H1 (cell line): ENCODE measurements at regions not wholly inside any gene's neighbourhood (a gene's known extent, or its start where the extent isn't known, plus 50 kb on each side); places are given as distances from the start of the nearest gene placed in this dataset.

Experiments used
- CTCF ChIA-PET: fragments of 300-600 bp; sonication (Branson Sonifier 250); formaldehyde crosslinking; loops from one replicate; lab custom pipeline; 2021; ENCODE audit not compliant: partially characterized antibody; lab: Charles Lee
- POLR2A ChIA-PET: fragments of 300-600 bp; sonication (Branson Sonifier 250); formaldehyde crosslinking; loops from one replicate; lab custom pipeline; 2021; ENCODE audit warnings: inconsistent platforms; ENCODE audit not compliant: partially characterized antibody; lab: Charles Lee
- DNase-seq, 2 experiments: peaks; one replicate each; pipeline versions ENCODE4 v3.0.0 to v3.0.0-alpha.2; 2010 to 2022; ENCODE audit warnings: low spot score in 2 of 2, low read depth in 1 of 2, mixed read lengths in 1 of 2
- FAIRE-seq: peaks from 2 replicates; lab custom pipeline; 2011; peaks lifted over from hg19 to GRCh38; lab: Jason Lieb, UNC
- H2AFZ ChIP-seq: 2 replicates; pipeline ENCODE4 v1.8.1; 2012; ENCODE audit warnings: low read length, inconsistent platforms
- H2AK5ac ChIP-seq: 2 replicates; pipeline ENCODE4 v1.6.1; 2013; ENCODE audit warnings: low read depth, low read length
- H2BK120ac ChIP-seq: replicated peaks from 2 replicates; pipeline ENCODE3; 2013; ENCODE audit warnings: low read depth, low read length, inconsistent platforms
- H2BK12ac ChIP-seq: 2 replicates; pipeline ENCODE4 v1.6.1; 2013; ENCODE audit warnings: low read depth, low read length
- H2BK15ac ChIP-seq: 2 replicates; pipeline ENCODE4 v1.6.1; 2013; ENCODE audit warnings: low read length
- H2BK20ac ChIP-seq: 2 replicates; pipeline ENCODE4 v1.6.1; 2013; ENCODE audit warnings: low read length
- H2BK5ac ChIP-seq: 2 replicates; pipeline ENCODE4 v1.6.1; 2013; ENCODE audit warnings: low read depth, low read length
- H3K14ac ChIP-seq: 2 replicates; pipeline ENCODE4 v1.6.1; 2013; ENCODE audit warnings: inconsistent platforms; ENCODE audit not compliant: insufficient read length
- H3K18ac ChIP-seq: 2 replicates; pipeline ENCODE4 v1.6.1; 2013; ENCODE audit warnings: low read length; ENCODE audit errors: extremely low read depth
- H3K23ac ChIP-seq: 2 replicates; pipeline ENCODE4 v1.6.1; 2013; ENCODE audit warnings: inconsistent platforms; ENCODE audit not compliant: insufficient read length
- H3K23me2 ChIP-seq: 2 replicates; pipeline ENCODE4 v1.6.1; 2013; ENCODE audit warnings: low read depth, low read length
- H3K27ac ChIP-seq: 2 replicates; pipeline ENCODE4 v1.6.1; 2011; ENCODE audit warnings: low read depth, low read length, inconsistent platforms
- H3K27me3 ChIP-seq, 4 experiments: replicated peaks in 1 of 4; 1 replicate in 1 of 4; 2 replicates in 3 of 4; pipeline versions ENCODE4 v1.6.1 to v1.8.1; 2011 to 2013; ENCODE audit warnings: low read length in 3 of 4, mild to moderate bottlenecking in 3 of 4, inconsistent platforms in 2 of 4, mixed read lengths in 2 of 4, moderate library complexity in 1 of 4; ENCODE audit not compliant: control insufficient read depth in 3 of 4, insufficient read depth in 3 of 4; ENCODE audit errors: extremely low read depth in 1 of 4
- H3K36me3 ChIP-seq, 4 experiments: 2 replicates each; pipeline versions ENCODE4 v1.6.1 to v1.8.1; 2011 to 2013; ENCODE audit warnings: mild to moderate bottlenecking in 4 of 4, low read length in 3 of 4, moderate library complexity in 2 of 4, control low read depth in 1 of 4, inconsistent platforms in 1 of 4; ENCODE audit not compliant: insufficient read depth in 4 of 4, control insufficient read depth in 2 of 4
- H3K4ac ChIP-seq: replicated peaks from 2 replicates; pipeline ENCODE3; 2013; ENCODE audit warnings: low read length, low read depth, mixed read lengths, inconsistent platforms; ENCODE audit not compliant: insufficient read length
- H3K4me1 ChIP-seq, 4 experiments: replicated peaks in 1 of 4; 1 replicate in 1 of 4; 2 replicates in 3 of 4; pipeline versions ENCODE4 v1.6.1 to v1.8.1; 2011 to 2013; ENCODE audit warnings: low read length in 3 of 4, inconsistent platforms in 2 of 4, mixed read lengths in 1 of 4; ENCODE audit not compliant: insufficient read depth in 4 of 4, control insufficient read depth in 3 of 4
- H3K4me2 ChIP-seq, 2 experiments: 2 replicates each; pipeline versions ENCODE4 v1.6.1 to v1.8.1; 2011 to 2013; ENCODE audit warnings: low read depth in 2 of 2, low read length in 2 of 2, control low read depth in 1 of 2, inconsistent platforms in 1 of 2, mild to moderate bottlenecking in 1 of 2; ENCODE audit not compliant: insufficient read depth in 1 of 2
- H3K4me3 ChIP-seq, 4 experiments: fragments of 200-600, 300-600 bp in 1 of 4; sonication (generic), shearing (Covaris generic), sonication (Bioruptor Twin) in 1 of 4; 2 replicates each; pipeline versions ENCODE4 v1.5.1 to v1.8.1; 2011 to 2016; ENCODE audit warnings: low read length in 4 of 4, low read depth in 3 of 4, control low read depth in 2 of 4, inconsistent platforms in 2 of 4, mild to moderate bottlenecking in 2 of 4, mixed read lengths in 1 of 4, moderate library complexity in 1 of 4; ENCODE audit not compliant: insufficient read depth in 2 of 4; ENCODE audit errors: extremely low read depth in 1 of 4
- H3K56ac ChIP-seq: replicated peaks from 2 replicates; pipeline ENCODE3; 2013; ENCODE audit warnings: low read depth, mild to moderate bottlenecking, mixed read lengths, low read length, inconsistent platforms; ENCODE audit not compliant: insufficient read length
- H3K79me1 ChIP-seq: 2 replicates; pipeline ENCODE4 v1.6.1; 2013; ENCODE audit warnings: low read depth, low read length, control low read depth
- H3K79me2 ChIP-seq, 2 experiments: 2 replicates each; pipeline versions ENCODE4 v1.6.1 to v1.8.1; 2012 to 2013; ENCODE audit warnings: low read length in 2 of 2, mild to moderate bottlenecking in 2 of 2, inconsistent platforms in 1 of 2; ENCODE audit not compliant: insufficient read depth in 2 of 2, control insufficient read depth in 1 of 2
- H3K9ac ChIP-seq, 4 experiments: replicated peaks in 1 of 4; 1 replicate in 1 of 4; 2 replicates in 3 of 4; pipeline versions ENCODE4 v1.6.1 to v1.8.1; 2011 to 2013; ENCODE audit warnings: low read depth in 3 of 4, low read length in 3 of 4, control low read depth in 2 of 4, mild to moderate bottlenecking in 2 of 4, moderate library complexity in 2 of 4, inconsistent platforms in 1 of 4; ENCODE audit errors: extremely low read depth in 1 of 4
- H3K9me3 ChIP-seq, 2 experiments: 2 replicates each; pipeline versions ENCODE4 v1.6.1 to v1.8.1; 2012 to 2013; ENCODE audit warnings: mild to moderate bottlenecking in 2 of 2, moderate library complexity in 2 of 2, control low read depth in 1 of 2, inconsistent platforms in 1 of 2, low read depth in 1 of 2, low read length in 1 of 2, mixed read lengths in 1 of 2; ENCODE audit not compliant: insufficient read depth in 2 of 2
- H4K20me1 ChIP-seq, 2 experiments: replicated peaks in 1 of 2; 2 replicates each; pipeline versions ENCODE3 to v1.8.1; 2011 to 2013; ENCODE audit warnings: inconsistent platforms in 2 of 2, low read length in 2 of 2, mild to moderate bottlenecking in 1 of 2; ENCODE audit not compliant: insufficient read depth in 2 of 2, control insufficient read depth in 1 of 2
- H4K5ac ChIP-seq: 2 replicates; pipeline ENCODE4 v1.6.1; 2013; ENCODE audit warnings: low read length, low read depth, mixed read lengths, inconsistent platforms; ENCODE audit not compliant: insufficient read length
- H4K8ac ChIP-seq: 2 replicates; pipeline ENCODE4 v1.8.0; 2013; ENCODE audit warnings: mild to moderate bottlenecking, moderate library complexity, low read length, inconsistent platforms; ENCODE audit not compliant: insufficient read depth; ENCODE audit errors: extremely low read depth
- H4K91ac ChIP-seq: replicated peaks from 2 replicates; pipeline ENCODE3; 2013; ENCODE audit warnings: low read length, mixed read lengths, inconsistent platforms; ENCODE audit not compliant: insufficient read length
- CBX5 ChIP-seq: fragments of 300-800, 300-1000 bp; sonication (generic); IDR thresholded peaks from 2 replicates; pipeline ENCODE4 v1.7.1; 2016; ENCODE audit warnings: antibody characterized with exemption, low read length, low read depth
- CHD1 ChIP-seq: IDR thresholded peaks from 2 replicates; pipeline ENCODE4 v1.6.1; 2012; ENCODE audit warnings: low read depth, low read length, improper control_type of control experiment
- CHD2 ChIP-seq: IDR thresholded peaks from 2 replicates; pipeline ENCODE4 v1.6.1; 2012; ENCODE audit warnings: low read length, improper control_type of control experiment
- CREB1 ChIP-seq: IDR thresholded peaks from 2 replicates; pipeline ENCODE4 v1.6.1; 2012; ENCODE audit warnings: inconsistent platforms
- EZH2 ChIP-seq: fragments of 200-600 bp; sonication (generic); IDR thresholded peaks from 2 replicates; pipeline ENCODE4 v1.7.1; 2012; ENCODE audit warnings: low read depth, mild to moderate bottlenecking, moderate library complexity, low read length, inconsistent platforms; ENCODE audit not compliant: severe bottlenecking
- FOSL1 ChIP-seq: IDR thresholded peaks from 2 replicates; pipeline ENCODE4 v1.6.1; 2011; ENCODE audit warnings: mild to moderate bottlenecking, low read depth, low read length, moderate library complexity; ENCODE audit not compliant: insufficient read depth
- HDAC2 ChIP-seq, 2 experiments: fragments of 300-600 bp in 1 of 2; sonication (generic) in 1 of 2; IDR thresholded peaks; 2 replicates each; pipeline ENCODE4 v1.6.1; 2011 to 2012; ENCODE audit warnings: low read depth in 2 of 2, low read length in 2 of 2, mild to moderate bottlenecking in 2 of 2, moderate library complexity in 2 of 2, borderline replicate concordance in 1 of 2, inconsistent platforms in 1 of 2
- MAFK ChIP-seq: IDR thresholded peaks from 2 replicates; pipeline ENCODE4 v1.6.1; 2012; ENCODE audit warnings: low read depth, mild to moderate bottlenecking, improper control_type of control experiment, low read length
- NANOG ChIP-seq: IDR thresholded peaks from 2 replicates; pipeline ENCODE4 v1.6.1; 2011; ENCODE audit warnings: low read length, low read depth, mild to moderate bottlenecking, inconsistent platforms; ENCODE audit not compliant: insufficient read depth, poor library complexity, severe bottlenecking
- PHF8 ChIP-seq: fragments of 200-600 bp; sonication (generic); conservative IDR thresholded peaks from 2 replicates; pipeline ENCODE4 v1.7.1; 2012; ENCODE audit warnings: low read depth, mild to moderate bottlenecking, inconsistent platforms, low read length, moderate library complexity
- SIN3A ChIP-seq, 2 experiments: IDR thresholded peaks in 1 of 2; conservative IDR thresholded peaks in 1 of 2; 2 replicates each; pipeline ENCODE4 v1.6.1; 2011 to 2012; ENCODE audit warnings: low read length in 2 of 2, improper control_type of control experiment in 1 of 2, low read depth in 1 of 2, mild to moderate bottlenecking in 1 of 2
- SIRT6 ChIP-seq: IDR thresholded peaks from one replicate; pipeline ENCODE4 v1.7.1; 2012; ENCODE audit warnings: low read length, inconsistent platforms
- TBP ChIP-seq: IDR thresholded peaks from 2 replicates; pipeline ENCODE4 v1.6.1; 2011; ENCODE audit warnings: low read depth, low read length, improper control_type of control experiment
- WGBS, 2 experiments: shearing (Covaris generic) in 1 of 2; methylation state at CpG; one replicate each; pipeline versions ENCODE4 v1.1.6 to v1.1.7; 2013 to 2015; ENCODE audit warnings: low lambda C conversion rate in 2 of 2, mixed read lengths in 2 of 2, inconsistent platforms in 1 of 2, low coverage in 1 of 2, missing lambda C conversion rate in 1 of 2; ENCODE audit not compliant: insufficient replicate concordance in 2 of 2, insufficient coverage in 1 of 2, insufficient read length in 1 of 2; ENCODE audit errors: extremely low coverage in 1 of 2, missing lambda C conversion rate in 1 of 2; 5-methylcytosine and 5-hydroxymethylcytosine counted together

GRCh38 chr6:100226811-100227210 is 232.8 kb upstream of the MCHR2 start:
- Histone ChIP-seq H2BK5ac (no peak overlapping the region), H3K23me2 (no peaks in the 10 kb centered on the region), H2BK20ac (no peak overlapping the region), H3K4me1 (peaks cover 0 to 7% (median 2%) of the 10 kb centered on the region in 4 experiments; a peak in 2 of 7 replicates), H3K18ac (no peak overlapping the region), H3K4ac (no peak overlapping the region), H2AFZ (no peak overlapping the region), H3K36me3 (no peaks in the 10 kb centered on the region), H2BK120ac (no peak overlapping the region), H3K27ac (no peak overlapping the region), H2BK12ac (no peak overlapping the region), H3K27me3 (no peaks in the 10 kb centered on the region), H3K23ac (no peak overlapping the region), H3K14ac (no peak overlapping the region), H3K79me1 (no peaks in the 10 kb centered on the region), H3K56ac (no peak overlapping the region), H4K5ac (no peak overlapping the region), H2BK15ac (no peak overlapping the region), H4K20me1 (no peaks in the 10 kb centered on the region), H4K91ac (no peak overlapping the region), H3K9ac (no peak overlapping the region), H3K4me2 (no peak overlapping the region), H2AK5ac (no peak overlapping the region), H3K79me2 (no peaks in the 10 kb centered on the region), H3K4me3 (no peak overlapping the region), H3K9me3 (no peaks in the 10 kb centered on the region), H4K8ac (no peak overlapping the region)
- 68% methylated on average over 3 of the region's 3 CpGs; no CpG with 5 or more reads in 1 of the 2 experiments for WGBS, 2 experiments
- CTCF ChIA-PET: interaction anchor here (1.2 kb wide), 1 partner anchor 15 kb away, joined by 3 read pairs; no protein-coding TSS in a partner anchor
- no peak for TF ChIP-seq CHD2
- TF ChIP-seq SIN3A (conservative IDR thresholded peaks at IDR 0.05 in 1 of 2, IDR thresholded peaks at IDR 0.05 in 1 of 2; ENCODE audit: low read depth in 1 of 2, low read length in 2 of 2): no peak
- TF ChIP-seq MAFK: no peak
- TF ChIP-seq HDAC2 (IDR thresholded peaks at IDR 0.05; ENCODE audit: borderline replicate concordance in 1 of 2, low read depth in 2 of 2, low read length in 2 of 2): no peak
- TF ChIP-seq CREB1: no peak
- TF ChIP-seq CBX5: no peak
- no peak for TF ChIP-seq TBP
- no peak for TF ChIP-seq EZH2
- no peak for TF ChIP-seq SIRT6
- TF ChIP-seq CHD1: no peak
- TF ChIP-seq PHF8: no peak
- no peak for TF ChIP-seq FOSL1
- TF ChIP-seq NANOG: no peak
- POLR2A ChIA-PET: no interaction called here
- no peak for DNase-seq
- FAIRE-seq: no peak
